ENCODE measurements at regions not wholly inside any gene's neighbourhood (a gene's known extent, or its start where the extent isn't known, plus 50 kb on each side); places are given as distances from the start of the nearest gene placed in this dataset.
A peak's percentile ranks its signal among the peaks of the same experiment; 100 is the strongest.

DNA sequence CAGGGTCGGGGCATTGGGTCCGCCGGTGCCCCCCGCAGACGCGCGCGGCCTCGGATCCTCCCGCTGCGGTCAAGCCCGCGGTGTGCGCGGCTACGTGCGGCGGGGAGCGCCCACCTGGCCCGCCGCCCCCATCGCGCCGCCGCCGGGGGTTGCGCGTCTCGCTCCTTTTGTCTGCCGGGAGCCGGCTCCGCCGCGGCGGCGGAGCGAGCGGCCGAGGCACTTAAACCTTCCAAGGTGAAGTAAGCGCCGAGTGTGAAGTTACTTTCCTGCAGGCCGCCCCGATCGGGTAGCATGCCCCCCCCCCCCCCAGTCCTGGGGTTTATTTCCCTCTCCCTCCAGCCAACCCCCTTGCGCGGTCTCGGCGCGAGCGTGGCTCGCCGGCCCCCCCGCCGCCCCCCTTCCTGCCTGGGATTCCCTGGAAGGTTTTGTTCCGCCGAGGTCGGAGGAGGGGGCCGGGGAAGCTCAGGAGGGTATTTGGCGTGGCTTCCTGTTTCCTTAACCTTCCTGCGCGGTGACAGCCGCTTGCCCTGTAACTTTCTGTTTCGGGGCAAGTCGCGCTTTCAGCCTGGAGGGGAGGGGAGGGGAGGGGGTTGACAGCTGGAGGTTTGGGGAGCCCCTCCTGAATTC is 56.6 kb upstream of the GSE1 start:
- H3K27ac ChIP-seq, result peak overlapping the region; percentile 96

DNA sequence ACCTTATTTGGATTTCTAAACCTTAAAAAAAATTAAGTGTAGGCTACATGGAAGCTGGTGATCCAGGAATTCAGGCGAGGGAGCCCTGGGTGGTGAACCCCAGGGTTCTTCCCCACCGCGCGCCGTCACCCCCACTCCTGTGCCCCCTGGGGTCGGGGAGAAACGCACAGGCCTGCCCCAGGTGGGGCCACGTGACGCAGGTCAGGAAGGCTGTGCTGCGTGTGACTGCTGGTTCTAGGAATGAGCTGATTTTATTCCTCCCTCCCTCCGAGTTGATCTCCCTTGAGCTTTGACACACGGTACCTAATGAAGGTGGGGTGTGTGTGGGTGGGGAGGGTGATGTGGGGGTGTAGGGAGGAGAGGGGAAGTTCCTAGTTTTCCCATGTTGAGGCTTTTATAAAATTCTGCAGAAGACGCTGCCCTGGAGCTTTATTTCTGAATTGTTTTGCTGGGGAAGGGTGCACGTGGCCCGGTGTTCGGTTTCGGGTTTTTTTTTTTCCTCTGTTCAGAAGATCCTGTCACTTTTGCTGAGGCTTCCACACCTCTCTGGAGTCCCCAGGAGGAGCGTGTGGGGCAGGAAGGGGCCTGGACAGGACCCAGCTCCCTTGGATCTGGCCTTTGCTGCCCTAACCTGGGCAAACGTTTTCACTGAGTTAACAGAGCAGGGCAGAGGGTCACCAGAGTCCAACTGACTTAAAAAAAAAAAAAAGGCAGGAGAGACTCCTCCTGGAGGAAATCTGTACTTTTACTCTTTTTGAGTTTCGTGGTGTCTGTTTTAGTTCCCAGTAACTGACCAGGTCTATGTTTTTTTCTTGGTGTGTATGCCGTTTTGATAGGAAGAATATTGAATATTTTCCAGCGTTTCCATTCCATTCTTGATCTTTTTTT is 55.8 kb upstream of the GSE1 start:
- no peaks in the 10 kb centered on the region for H3K9me3 ChIP-seq
- intact Hi-C loops (cut with DNase I), result no loop called here
- DNase-seq, result no peak
- H3K36me3 ChIP-seq, result no peaks in the 10 kb centered on the region
- peaks cover 58% of the 10 kb centered on the region for H3K4me1 ChIP-seq
- TF ChIP-seq, protein P1, sequence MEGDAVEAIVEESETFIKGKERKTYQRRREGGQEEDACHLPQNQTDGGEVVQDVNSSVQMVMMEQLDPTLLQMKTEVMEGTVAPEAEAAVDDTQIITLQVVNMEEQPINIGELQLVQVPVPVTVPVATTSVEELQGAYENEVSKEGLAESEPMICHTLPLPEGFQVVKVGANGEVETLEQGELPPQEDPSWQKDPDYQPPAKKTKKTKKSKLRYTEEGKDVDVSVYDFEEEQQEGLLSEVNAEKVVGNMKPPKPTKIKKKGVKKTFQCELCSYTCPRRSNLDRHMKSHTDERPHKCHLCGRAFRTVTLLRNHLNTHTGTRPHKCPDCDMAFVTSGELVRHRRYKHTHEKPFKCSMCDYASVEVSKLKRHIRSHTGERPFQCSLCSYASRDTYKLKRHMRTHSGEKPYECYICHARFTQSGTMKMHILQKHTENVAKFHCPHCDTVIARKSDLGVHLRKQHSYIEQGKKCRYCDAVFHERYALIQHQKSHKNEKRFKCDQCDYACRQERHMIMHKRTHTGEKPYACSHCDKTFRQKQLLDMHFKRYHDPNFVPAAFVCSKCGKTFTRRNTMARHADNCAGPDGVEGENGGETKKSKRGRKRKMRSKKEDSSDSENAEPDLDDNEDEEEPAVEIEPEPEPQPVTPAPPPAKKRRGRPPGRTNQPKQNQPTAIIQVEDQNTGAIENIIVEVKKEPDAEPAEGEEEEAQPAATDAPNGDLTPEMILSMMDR (IDR thresholded peaks at IDR 0.05), result no peak
- peak overlapping the region; percentile 96 for H3K27ac ChIP-seq
- peak overlapping the region; percentile 88 for H3K4me3 ChIP-seq
- no peaks in the 10 kb centered on the region for H3K27me3 ChIP-seq (ENCODE audit: low read depth)
- peak; percentile 3 to 23 for ATAC-seq

More for the DNA sequence above, 56.6 kb upstream of the GSE1 start:
- H3K27me3 ChIP-seq (ENCODE audit: low read depth), result no peaks in the 10 kb centered on the region
- peak; percentile 80 for DNase-seq
- ATAC-seq, result peak; percentile 14 to 15
- no peaks in the 10 kb centered on the region for H3K9me3 ChIP-seq
- TF ChIP-seq, protein P1 (IDR thresholded peaks at IDR 0.05), result no peak
- H3K4me1 ChIP-seq, result peaks cover 51% of the 10 kb centered on the region
- intact Hi-C loops (cut with DNase I), result no loop called here
- H3K36me3 ChIP-seq, result no peaks in the 10 kb centered on the region
- peak overlapping the region; percentile 88 for H3K4me3 ChIP-seq

DNA sequence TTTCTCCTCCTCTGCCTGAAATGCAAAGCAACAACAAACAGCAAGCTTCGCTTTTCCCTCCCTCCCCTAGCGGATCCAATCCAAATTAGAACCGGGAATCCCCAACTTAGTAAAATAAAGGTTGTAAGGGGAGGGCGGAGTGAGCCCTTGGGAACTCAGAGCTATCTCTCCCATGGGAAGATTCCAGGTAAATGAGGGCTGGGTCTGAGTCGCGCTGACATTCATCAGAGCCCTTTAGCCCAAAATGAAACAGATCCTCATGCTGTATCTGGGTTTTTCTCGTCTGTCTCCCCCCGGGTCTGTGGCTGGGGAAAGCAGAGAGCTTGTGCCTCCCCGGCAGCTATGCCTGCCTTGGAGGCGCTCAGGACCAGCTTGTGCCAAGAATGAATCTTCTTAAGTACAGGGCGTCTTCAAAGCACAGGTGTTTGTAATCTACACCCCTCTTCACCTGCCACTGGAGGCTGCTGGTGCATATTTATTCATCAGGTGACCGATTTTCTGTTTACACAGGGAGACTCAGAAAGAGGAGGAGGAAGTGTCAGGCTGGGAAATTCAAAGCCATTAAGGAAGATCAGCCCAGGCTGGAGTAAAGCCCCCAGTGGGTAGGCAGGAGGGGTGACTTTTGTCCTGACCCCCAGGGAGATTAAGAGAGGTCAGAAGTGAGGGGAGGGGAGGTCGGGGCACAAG is 55.0 kb upstream of the GSE1 start:
- intact Hi-C loops (cut with DNase I), result no loop called here
- H3K27me3 ChIP-seq (ENCODE audit: low read depth), result no peaks in the 10 kb centered on the region
- H3K4me1 ChIP-seq, result peaks cover 61% of the 10 kb centered on the region
- H3K36me3 ChIP-seq, result no peaks in the 10 kb centered on the region
- DNase-seq (no peak), ATAC-seq (peak; percentile 32 to 47)
- H3K27ac ChIP-seq, result peak overlapping the region; percentile 96
- no peaks in the 10 kb centered on the region for H3K9me3 ChIP-seq
- H3K4me3 ChIP-seq, result peak overlapping the region; percentile 88
- TF ChIP-seq, protein P1 (IDR thresholded peaks at IDR 0.05), result no peak

DNA sequence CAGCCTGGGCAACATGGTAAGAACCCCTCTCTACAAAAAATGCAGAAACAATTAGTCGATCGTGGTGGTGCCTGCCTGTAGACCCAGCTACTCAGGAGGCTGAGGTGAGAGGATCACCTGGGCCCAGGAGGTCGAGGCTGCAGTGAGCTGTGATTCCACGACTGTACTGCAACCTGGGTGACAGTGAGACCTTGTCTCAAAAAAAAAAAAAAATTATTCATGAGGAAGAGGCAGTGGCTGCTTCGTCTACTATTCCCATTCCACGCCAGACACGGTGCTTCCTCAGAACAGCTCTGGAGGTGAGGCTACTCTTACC is 52.2 kb upstream of the GSE1 start:
- Histone ChIP-seq H3K27me3 (ENCODE audit: low read depth) (no peaks in the 10 kb centered on the region), H3K9me3 (no peaks in the 10 kb centered on the region), H3K27ac (no peak overlapping the region), H3K36me3 (no peaks in the 10 kb centered on the region), H3K4me1 (peaks cover 87% of the 10 kb centered on the region), H3K4me3 (no peak overlapping the region)
- no peak for DNase-seq
- TF ChIP-seq, protein P1 (IDR thresholded peaks at IDR 0.05), result no peak
- no peak for ATAC-seq
- intact Hi-C loops (cut with DNase I), result no loop called here

DNA sequence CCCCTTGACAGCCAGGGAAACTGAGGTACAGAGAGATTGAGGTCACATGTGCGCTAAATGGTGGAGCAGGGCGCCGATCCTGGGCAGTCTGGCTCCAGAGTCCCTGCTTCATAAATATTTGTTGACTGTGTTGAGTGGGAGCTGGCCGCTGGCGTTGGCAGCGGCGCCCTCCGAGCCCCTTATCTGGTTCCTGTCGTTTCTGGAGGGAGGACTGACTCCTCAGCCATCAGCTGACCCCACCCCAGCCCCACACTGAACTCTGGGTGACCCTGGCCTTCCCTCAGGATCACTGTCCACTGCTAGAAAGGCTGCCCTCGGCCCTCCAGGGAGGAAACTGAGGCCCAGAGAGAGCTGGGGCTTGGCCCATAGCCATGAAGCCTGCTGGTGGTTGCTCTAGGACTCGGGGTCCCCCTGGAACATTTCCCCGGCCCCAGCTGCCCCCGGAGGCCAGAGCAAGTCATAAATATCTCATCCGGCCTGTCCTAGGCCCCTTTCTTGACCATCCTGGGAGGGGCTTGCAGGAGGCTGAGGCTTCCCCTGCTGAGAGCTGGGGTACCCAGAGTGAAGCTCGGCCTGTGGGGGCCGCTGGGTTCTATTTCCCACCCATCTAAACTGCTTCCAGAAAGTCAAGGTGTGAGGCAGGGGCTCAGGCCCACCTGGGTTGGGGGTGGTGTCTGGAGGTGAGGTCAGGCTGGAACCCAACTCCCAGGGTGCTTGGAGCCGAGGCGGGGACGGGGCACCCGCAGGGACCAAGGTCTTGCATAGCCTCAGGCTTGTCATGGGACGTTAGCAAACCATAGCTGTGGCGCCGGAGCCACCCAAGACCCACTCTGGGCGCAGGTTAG is 51.7 kb upstream of the GSE1 start:
- TF ChIP-seq, protein P1 (IDR thresholded peaks at IDR 0.05), result no peak
- Histone ChIP-seq H3K4me3 (no peak overlapping the region), H3K27ac (peak overlapping the region; percentile 48), H3K4me1 (peaks cover 93% of the 10 kb centered on the region), H3K36me3 (no peaks in the 10 kb centered on the region), H3K9me3 (no peaks in the 10 kb centered on the region), H3K27me3 (ENCODE audit: low read depth) (no peaks in the 10 kb centered on the region)
- ATAC-seq, result no peak
- DNase-seq, result no peak
- intact Hi-C loops (cut with DNase I), result no loop called here

All from lower lobe of right lung (tissue), 2 donors.